Activated T-helper 2 cell treated with anti-CD3 and anti-CD28 coated beads, Interferon-gamma antibody, Interleukin-2, Interleukin-4, amounts not matched to agents 10 μg/mL and 5 μg/mL and 100 μg/mL, durations not matched to agents 14 hours and 24 hours and 36 hours (primary cell): ENCODE measurements at regions not wholly inside any gene's neighbourhood (a gene's known extent, or its start where the extent isn't known, plus 50 kb on each side); places are given as distances from the start of the nearest gene placed in this dataset.

Experiments used
- DNase-seq: peaks from one replicate; pipeline ENCODE4 v3.0.0; 2021; ENCODE audit warnings: low spot score
- H3K27ac Mint-ChIP-seq: one replicate; pipeline ENCODE4 v1.8.0; 2021; ENCODE audit warnings: mixed read lengths
- H3K27me3 Mint-ChIP-seq: one replicate; pipeline ENCODE4 v1.8.0; 2021; ENCODE audit warnings: low read depth, mixed read lengths
- H3K36me3 Mint-ChIP-seq: one replicate; pipeline ENCODE4 v1.8.0; 2021; ENCODE audit warnings: low read depth, mixed read lengths
- H3K4me1 Mint-ChIP-seq: one replicate; pipeline ENCODE4 v1.8.0; 2021; ENCODE audit warnings: low read depth, mixed read lengths
- H3K4me3 Mint-ChIP-seq: one replicate; pipeline ENCODE4 v1.8.0; 2021; ENCODE audit warnings: low read depth, mild to moderate bottlenecking, moderate library complexity, mixed read lengths
- H3K9me3 Mint-ChIP-seq: one replicate; pipeline ENCODE4 v1.8.0; 2021; ENCODE audit warnings: mixed read lengths
- intact Hi-C: fragments of 100-400 bp; cut with micrococcal nuclease; formaldehyde crosslinking; loops from one replicate; pipeline ENCODE4 v1.15.1; 2023

DNA sequence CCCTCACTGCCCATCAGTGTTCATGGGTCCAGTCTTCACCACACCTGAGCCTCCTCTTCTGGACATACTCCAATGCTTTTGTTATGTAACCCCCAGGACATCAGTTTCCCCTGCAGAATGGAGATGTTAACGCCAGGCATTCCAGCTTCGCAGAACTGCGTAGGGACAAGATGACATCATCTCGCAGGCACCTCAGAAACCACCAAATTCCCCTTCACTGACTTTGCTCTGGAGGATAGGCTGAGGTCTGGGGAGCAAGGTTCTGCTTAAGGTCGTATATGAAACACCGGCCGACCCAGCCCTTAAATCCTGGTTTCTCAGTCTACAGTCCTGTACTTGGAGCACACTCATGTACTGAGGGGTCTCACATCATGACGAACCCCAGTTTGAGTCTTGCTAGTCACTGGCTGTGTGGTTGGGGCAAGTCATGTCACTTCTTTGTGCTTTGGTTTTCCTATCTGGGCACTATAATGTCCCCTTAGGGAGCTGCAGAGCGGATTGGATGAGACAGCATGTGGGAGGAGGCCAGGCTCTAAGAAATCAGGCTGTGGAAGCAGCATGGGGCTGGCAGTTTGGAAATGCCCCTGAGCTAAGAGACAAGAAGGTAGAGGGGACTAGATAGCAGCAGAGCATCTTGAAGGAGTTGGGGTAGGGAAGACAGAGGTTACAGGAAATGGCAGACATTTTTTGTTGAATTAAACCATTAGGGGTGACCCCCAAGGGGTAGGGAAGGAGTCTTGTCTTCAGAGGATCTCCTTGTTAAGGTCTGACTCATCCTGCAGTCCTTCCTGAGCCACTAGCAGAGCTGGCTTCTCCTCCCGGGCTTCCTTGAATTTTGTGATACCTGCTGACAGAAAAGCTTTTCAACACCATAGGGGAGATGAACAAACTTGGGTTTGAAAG, 138.3 kb downstream of the FOXD2 start:
- H3K27me3 Mint-ChIP-seq = peaks cover 2% of the 10 kb centered on the region
- H3K4me1 Mint-ChIP-seq = no peaks in the 10 kb centered on the region
- intact Hi-C loops = no loop called here
- H3K4me3 Mint-ChIP-seq = no peak overlapping the region
- H3K27ac Mint-ChIP-seq = no peak overlapping the region
- DNase-seq = no peak
- no peaks in the 10 kb centered on the region for H3K36me3 Mint-ChIP-seq
- no peaks in the 10 kb centered on the region for H3K9me3 Mint-ChIP-seq

DNA sequence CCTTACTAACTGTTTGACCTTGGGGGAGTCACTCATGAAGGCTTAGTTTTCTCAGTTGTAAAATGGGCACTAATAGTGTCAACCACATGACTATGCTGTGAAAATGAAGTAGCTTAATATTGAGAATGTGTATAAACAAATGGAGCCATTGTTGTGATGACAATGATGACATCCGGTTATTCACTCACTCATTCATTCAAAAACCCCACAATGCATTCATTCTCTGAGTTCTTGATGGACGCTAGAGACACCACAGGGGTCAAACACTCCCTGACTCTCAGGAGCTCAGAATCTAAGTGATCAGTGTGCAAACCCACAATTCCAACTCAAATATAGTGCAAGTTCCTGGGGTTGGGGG, 138.9 kb downstream of the FOXD2 start:
- Mint-ChIP-seq H3K27ac (no peak overlapping the region), H3K27me3 (peaks cover 3% of the 10 kb centered on the region), H3K9me3 (no peaks in the 10 kb centered on the region), H3K36me3 (no peaks in the 10 kb centered on the region), H3K4me3 (no peak overlapping the region), H3K4me1 (no peaks in the 10 kb centered on the region)
- no peak for DNase-seq
- intact Hi-C loops = no loop called here

DNA sequence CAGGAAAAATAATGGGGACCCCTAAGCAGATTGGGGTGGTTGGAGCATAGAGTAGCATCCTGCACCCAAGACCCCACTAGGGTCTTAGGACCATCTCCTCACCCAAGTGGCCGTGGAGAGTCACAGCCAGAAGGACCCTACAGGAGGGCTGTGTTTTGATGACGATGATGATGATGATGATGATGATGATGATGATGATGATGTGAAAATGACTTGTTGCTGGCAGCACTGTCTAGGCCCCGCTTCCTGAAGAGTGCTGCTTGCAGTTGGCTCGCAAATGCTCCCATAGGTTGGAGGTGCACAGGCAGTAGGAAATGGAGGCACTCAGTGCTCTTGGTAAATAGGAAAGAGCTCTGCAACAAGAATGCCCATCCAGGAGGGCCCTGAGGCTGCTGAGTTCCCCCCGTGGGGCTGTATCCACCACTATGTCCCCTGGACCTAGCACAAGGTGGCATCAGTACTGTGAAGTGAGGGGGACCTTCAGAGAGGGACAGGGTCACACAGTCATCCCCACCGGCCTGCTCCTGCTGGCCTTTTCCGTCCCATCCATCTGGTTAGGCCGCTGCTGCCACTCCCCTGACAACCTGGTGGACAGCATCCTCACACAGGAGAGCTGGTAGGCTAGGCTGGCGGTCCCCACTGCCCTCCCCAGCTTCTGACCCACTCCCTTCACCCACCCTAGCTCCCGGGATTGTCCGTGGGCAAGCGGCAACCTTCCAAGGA, 139.6 kb downstream of the FOXD2 start:
- Mint-ChIP-seq H3K9me3 (no peaks in the 10 kb centered on the region), H3K36me3 (no peaks in the 10 kb centered on the region), H3K4me3 (no peak overlapping the region), H3K4me1 (no peaks in the 10 kb centered on the region), H3K27ac (no peak overlapping the region), H3K27me3 (peaks cover 4% of the 10 kb centered on the region)
- intact Hi-C loops = no loop called here
- DNase-seq = no peak

DNA sequence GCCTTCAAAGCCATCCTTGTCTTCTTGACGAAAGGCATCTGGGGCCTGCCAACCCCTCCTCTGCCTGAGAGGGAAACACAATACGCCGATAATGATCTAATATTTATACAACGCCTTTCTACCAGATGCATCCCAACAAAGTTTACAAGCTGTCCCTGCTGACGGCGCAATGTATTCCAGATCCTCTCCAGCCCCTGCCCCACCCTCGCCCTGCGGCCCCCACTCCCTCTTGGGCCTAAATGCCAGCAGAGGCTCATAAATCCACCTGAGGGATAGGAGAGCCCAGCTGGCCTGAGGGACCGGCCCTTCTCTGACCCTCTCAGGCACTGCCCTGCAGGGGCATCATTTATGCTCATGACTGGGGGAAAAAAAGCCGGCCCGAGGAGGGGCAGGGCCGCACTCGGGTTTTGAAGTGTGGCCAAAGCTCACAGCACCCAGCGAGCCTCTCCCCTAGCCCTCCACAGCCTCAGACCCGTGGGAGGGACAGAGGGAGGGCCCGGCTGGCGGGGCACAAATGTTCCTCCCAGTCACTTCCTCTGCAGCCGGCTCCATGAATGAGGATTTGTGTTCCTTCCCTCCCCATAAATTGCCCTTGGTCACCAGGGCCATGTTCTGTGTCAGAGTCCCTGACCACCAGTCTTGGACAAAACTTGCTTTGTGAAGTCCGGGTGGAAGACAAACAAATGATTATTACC, 140.3 kb downstream of the FOXD2 start:
- no peaks in the 10 kb centered on the region for H3K4me1 Mint-ChIP-seq
- intact Hi-C loops = no loop called here
- no peaks in the 10 kb centered on the region for H3K9me3 Mint-ChIP-seq
- no peaks in the 10 kb centered on the region for H3K36me3 Mint-ChIP-seq
- no peak for DNase-seq
- no peak overlapping the region for H3K27ac Mint-ChIP-seq
- peaks cover 4% of the 10 kb centered on the region for H3K27me3 Mint-ChIP-seq
- no peak overlapping the region for H3K4me3 Mint-ChIP-seq

DNA sequence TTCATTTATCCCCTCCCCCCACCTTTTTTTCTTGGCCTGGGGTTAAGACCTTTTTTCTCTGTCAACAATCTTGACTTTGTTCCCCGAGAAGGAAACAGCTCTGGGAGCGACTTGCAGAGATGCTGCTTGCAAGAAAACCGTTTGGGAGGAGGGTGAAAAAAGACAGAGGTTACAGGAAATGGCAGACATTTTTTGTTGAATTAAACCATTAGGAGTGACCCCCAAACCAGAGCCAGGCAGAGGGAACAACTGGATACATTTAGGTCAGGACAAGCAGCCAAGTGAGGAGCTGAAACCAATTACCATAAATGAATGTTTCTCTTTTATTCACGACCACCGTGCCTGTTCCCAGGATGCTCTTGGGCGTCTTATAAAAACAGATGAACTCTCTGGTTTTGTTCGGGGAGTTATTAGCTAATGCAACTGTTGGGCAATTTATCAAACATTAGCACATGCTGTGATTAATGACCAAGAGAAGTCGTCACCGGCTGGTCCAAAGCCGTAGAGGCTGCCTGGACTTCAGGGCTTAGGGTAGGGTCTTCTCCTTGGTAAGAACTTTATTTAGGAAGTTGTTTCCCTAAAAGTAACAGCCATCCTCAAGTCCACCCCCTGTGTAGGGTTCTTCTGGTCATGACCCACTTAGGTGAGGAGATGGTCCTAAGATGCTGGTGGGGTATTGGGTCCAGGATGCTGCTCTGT, 141.0 kb downstream of the FOXD2 start:
- DNase-seq = no peak
- Mint-ChIP-seq H3K4me1 (peaks cover 1% of the 10 kb centered on the region), H3K4me3 (no peak overlapping the region), H3K36me3 (no peaks in the 10 kb centered on the region), H3K9me3 (no peaks in the 10 kb centered on the region), H3K27ac (no peak overlapping the region), H3K27me3 (peaks cover 6% of the 10 kb centered on the region)
- intact Hi-C loops = no loop called here

DNA sequence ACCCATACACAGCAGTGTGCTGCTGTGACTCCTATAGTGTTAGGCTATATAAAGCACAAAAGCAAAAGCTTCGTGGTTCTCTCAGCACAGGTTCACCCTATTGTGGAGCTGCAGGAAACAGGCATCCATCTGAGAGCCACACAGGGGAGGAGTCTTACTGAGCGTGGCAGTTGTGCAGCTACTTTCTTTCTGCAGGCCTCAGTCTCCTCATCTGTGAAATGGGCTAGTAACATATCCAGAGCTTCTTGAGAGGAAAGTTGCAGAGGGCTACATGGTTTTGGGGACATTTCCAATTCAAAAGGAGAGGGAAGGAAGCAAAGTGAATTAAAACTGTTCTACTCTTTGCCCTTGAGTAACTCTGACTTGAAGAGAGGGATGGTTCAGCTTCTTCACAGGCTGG, 142.0 kb downstream of the FOXD2 start:
- no peaks in the 10 kb centered on the region for H3K36me3 Mint-ChIP-seq
- H3K9me3 Mint-ChIP-seq = no peaks in the 10 kb centered on the region
- no peak for DNase-seq
- H3K27me3 Mint-ChIP-seq = peaks cover 6% of the 10 kb centered on the region
- intact Hi-C loops = no loop called here
- H3K4me1 Mint-ChIP-seq = peaks cover 1% of the 10 kb centered on the region
- no peak overlapping the region for H3K27ac Mint-ChIP-seq
- no peak overlapping the region for H3K4me3 Mint-ChIP-seq

DNA sequence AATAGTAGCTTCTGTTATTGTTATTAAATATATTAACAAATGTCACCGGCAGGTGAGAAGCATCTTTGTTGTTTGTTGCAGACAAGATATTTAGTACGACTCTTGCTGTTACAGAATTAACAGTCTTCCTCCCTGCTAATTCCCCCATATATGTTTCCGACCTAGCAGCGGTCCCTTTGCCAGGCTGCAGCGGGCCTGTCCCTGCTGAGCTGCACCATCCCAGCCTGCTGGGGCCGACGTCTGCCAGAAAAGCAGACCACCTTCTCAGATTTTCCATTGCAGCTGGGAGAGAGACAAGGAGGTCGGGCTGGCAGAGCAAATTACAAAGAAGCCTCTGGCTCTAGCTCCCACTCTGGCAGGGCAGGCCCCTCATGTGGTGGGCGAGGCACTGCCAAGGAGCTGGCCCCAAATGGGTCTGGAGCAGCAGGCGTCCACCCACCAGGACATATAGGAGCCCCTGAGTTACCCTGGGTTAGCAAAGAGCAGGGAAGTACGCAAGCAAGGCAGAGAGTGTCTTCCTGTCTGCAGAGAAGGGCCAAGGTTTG, 142.7 kb downstream of the FOXD2 start:
- no peak for DNase-seq
- Mint-ChIP-seq H3K4me1 (peaks cover 1% of the 10 kb centered on the region), H3K27me3 (peaks cover 6% of the 10 kb centered on the region), H3K36me3 (no peaks in the 10 kb centered on the region), H3K4me3 (no peak overlapping the region), H3K9me3 (no peaks in the 10 kb centered on the region), H3K27ac (no peak overlapping the region)
- intact Hi-C loops = no loop called here

DNA sequence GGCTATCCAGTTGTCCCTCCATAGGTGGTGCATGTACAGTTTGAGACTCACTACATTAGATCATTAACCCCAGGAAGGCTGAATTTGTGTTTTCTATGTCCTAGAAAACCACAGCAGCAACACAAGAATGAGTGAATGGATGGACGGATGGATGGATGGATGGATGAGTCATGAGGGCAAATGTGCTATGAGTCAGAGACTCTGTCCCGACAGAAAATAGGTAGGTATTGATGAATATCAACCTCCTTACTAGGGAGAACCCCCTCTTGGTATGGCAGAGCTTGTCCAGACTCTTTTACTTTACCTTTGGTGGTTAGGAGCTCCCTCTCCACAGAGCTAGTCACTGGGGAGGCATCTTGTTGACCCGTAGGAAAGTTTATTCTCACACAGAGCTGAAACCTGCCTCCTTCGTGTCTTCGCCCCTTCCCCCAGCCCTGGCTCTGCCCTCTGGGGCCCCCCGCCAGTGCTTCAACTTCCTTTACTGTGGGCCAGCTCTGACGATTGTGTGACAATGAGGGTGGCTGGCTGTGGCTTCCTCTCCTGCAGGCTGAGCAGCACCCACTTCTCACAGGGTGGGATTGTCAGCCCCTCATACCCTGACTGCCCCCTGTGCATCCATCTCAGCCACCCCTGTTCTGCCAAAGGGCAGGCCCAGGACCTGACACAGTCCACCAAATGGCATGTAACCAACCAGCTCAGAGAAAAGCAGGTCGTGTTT, 145.2 kb downstream of the FOXD2 start:
- H3K36me3 Mint-ChIP-seq = no peaks in the 10 kb centered on the region
- no peaks in the 10 kb centered on the region for H3K9me3 Mint-ChIP-seq
- peaks cover 1% of the 10 kb centered on the region for H3K4me1 Mint-ChIP-seq
- intact Hi-C loops = no loop called here
- DNase-seq = no peak
- no peak overlapping the region for H3K4me3 Mint-ChIP-seq
- peaks cover 8% of the 10 kb centered on the region for H3K27me3 Mint-ChIP-seq
- H3K27ac Mint-ChIP-seq = no peak overlapping the region

DNA sequence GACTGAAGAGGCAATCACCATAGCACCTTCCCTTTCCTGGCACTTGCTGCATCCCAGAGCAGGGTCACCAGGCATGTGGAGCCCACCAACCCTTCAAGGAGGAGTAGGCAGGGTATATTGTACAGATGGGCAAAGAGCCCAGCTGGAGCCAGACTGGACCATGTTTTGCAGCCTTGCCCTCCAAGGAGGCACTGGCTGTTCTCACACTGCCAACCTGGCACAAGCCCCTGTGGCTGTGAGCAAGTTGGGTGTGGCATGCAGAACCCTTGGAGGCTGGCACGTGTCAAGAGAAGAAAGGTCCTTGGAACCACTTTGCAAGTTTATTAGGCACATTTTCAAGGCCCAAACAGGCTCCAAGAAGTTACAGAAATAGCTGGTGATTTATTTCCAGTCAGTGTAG, 146.4 kb downstream of the FOXD2 start:
- Mint-ChIP-seq H3K36me3 (no peaks in the 10 kb centered on the region), H3K9me3 (no peaks in the 10 kb centered on the region), H3K4me3 (no peak overlapping the region), H3K27ac (no peak overlapping the region), H3K27me3 (peaks cover 8% of the 10 kb centered on the region), H3K4me1 (peaks cover 1% of the 10 kb centered on the region)
- no peak for DNase-seq
- intact Hi-C loops = no loop called here

DNA sequence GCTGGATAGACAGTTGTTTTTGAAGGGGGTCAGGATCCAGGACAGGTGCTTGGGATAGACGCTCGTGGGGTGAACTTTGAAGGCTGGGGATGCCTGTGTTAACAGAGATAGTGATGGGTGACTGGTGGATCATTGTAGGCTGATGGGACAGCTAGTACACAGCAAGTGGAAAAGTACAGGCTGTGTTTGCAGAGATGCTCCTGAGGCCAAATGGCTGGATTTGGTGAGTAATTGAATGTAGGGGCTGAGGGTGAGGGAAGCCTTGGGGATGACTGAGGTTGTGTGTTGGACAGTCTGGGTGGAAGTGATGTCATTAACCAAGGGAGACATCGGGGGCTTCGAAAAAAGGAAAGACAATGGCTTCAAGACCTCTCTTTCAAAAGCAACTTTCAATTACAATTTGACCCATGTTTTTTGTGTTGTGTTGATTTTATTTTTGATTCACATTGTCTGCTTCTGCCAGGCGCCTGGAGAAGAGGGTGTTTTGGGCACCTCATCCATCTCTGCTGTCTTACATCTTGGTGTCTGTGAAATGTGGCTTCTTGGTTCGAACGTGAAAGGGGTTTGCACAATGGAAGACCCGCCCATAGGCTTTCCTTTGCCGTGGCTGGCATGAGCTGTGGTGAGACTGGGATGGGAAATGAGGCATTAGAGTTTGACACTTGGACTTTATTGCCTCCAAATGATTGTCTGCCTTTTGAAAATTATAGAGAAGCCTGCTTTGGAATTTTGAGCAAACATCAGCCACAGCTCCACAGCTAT, 147.5 kb downstream of the FOXD2 start:
- intact Hi-C loops = no loop called here
- DNase-seq = no peak
- Mint-ChIP-seq H3K9me3 (no peaks in the 10 kb centered on the region), H3K36me3 (no peaks in the 10 kb centered on the region), H3K27ac (no peak overlapping the region), H3K4me1 (peaks cover 1% of the 10 kb centered on the region), H3K27me3 (peaks cover 5% of the 10 kb centered on the region), H3K4me3 (no peak overlapping the region)

DNA sequence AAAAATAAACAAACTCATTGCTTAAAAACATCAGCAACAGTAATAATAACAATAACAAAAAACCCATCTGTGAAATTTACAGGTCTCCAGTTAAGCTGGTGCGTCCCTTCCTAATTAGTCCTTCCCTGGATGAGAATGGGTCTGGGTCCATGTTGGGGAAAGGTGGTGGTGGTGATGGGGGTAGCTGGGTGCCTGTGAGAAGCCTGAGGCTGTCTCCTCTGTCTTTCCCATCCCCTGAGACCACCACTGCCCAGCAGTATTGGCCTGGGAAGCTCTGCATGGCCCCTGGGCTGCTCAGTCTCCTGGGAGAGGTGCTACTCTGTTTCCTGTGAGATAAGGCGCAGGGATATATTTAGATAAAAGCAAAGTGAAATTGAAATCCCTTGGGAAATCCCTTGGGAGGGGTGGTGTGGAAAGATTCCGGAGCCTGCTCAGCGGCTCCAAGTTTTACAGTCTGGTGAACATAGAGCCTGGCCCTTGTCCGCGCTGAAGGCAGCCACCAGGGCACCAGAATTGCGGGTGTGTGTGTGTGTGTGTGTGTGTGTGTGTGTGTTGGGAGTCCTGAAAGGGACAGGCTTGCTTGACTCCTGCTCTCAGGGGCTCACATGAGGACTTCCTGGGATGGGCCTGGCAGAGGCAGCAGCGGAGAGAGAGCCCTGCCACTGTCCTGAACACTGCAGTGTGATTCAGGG, 150.2 kb downstream of the FOXD2 start:
- intact Hi-C loops = no loop called here
- no peaks in the 10 kb centered on the region for H3K36me3 Mint-ChIP-seq
- no peak for DNase-seq
- no peak overlapping the region for H3K4me3 Mint-ChIP-seq
- H3K27ac Mint-ChIP-seq = no peak overlapping the region
- H3K27me3 Mint-ChIP-seq = peaks cover 10% of the 10 kb centered on the region
- H3K9me3 Mint-ChIP-seq = no peaks in the 10 kb centered on the region
- peaks cover 1% of the 10 kb centered on the region for H3K4me1 Mint-ChIP-seq
